ENCODE measurements at regions not wholly inside any gene's neighbourhood (a gene's known extent, or its start where the extent isn't known, plus 50 kb on each side); places are given as distances from the start of the nearest gene placed in this dataset.

DNA sequence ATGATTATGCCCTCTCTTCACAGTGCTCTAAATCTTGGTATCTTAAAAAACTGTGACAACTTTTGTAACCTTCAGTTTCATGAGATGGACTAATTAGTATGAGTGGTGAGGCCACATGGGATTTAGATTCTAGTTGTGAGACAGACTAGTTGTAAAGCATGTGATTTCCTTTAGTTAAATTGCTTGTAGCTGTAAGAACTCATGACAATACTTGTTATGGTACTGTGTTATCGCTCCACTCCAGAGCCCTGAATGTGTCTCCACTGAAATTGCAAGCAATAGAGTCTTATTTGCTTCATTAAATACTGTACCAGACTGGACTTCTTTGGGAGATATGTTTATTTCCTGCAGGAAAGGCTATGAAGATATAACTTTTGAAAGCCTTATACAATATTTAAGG lies 1198.3 kb upstream of the CDH6 start:
- DNase-seq (ENCODE audit: low spot score) (no peak), ATAC-seq (no peak)

DNA sequence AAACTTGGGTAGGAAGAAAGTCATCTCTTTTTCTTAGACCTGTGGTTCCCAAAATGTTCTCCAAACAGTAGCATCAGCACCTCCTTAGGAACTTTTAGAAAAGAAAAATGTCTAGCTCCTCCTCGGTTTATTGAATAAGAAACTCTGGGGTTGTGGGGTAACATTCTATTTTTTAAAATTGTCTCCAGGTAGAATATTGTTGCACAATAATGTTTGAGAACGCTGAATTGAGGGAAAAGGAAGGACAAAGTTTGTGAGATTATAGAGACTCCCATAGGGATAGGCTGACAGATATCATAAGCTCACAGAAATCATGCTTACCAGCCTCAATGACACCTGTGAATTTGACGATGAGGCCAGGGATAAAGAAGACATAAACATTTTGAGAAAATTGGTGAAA lies 1199.0 kb upstream of the CDH6 start:
- DNase-seq (ENCODE audit: low spot score) (no peak), ATAC-seq (no peak)

DNA sequence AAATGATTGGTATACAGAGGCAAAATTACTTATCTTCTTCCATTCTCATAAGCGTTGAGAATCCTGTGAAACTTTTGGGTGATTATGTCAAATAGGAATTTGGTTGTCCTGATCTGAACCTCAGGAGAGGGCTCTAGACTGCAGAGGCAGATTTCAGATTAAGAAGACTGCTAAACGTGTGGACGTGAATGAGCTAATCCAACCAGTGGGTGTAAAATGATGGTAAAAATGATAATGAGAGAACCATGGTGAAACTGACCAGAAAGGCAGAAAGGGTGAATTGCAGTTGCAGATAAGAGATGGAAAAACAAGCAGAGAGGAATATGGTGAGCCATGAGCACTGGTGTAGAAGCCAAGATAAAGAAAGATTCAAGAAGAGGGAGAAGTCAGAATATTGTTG lies 1200.2 kb upstream of the CDH6 start:
- no peak for DNase-seq (ENCODE audit: low spot score)
- ATAC-seq: no peak

DNA sequence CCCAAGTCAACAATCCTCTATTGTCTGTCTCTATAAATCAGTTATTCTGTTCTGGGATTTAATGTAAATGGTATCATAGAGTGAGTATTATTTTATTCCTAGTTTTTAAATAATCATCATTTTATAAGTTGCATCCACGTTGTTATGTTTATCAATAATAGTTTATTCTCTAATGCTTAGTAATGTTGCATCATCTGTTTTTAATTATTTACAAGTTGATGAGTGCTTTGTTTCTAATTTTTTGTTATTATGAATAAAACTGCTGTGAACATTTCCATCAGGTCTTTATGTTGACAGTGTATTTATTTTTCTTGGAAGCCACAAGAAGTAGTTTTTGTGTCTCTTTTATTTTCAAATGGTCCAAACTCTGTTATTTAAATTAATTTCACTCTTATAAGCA lies 1201.2 kb upstream of the CDH6 start:
- ATAC-seq (no peak), DNase-seq (ENCODE audit: low spot score) (no peak)

DNA sequence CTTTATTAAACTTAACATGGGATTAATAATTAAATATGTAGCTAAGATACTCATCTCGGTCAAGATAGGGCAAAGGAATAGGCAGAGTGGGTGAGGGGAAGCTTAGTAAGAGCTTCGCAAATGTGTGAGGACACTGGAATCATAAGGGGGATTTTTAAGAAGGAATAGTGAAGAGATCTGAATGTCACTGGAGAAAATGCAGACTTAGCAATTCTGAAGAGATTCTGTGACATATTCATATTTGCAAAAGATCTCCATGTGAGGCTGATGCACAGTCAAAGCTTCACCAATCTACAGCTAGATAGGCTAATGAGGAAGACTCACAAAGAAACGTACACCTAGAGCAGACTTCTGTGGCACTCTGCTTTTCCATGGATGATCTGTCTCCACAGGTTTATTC lies 1202.8 kb upstream of the CDH6 start:
- no peak for ATAC-seq

DNA sequence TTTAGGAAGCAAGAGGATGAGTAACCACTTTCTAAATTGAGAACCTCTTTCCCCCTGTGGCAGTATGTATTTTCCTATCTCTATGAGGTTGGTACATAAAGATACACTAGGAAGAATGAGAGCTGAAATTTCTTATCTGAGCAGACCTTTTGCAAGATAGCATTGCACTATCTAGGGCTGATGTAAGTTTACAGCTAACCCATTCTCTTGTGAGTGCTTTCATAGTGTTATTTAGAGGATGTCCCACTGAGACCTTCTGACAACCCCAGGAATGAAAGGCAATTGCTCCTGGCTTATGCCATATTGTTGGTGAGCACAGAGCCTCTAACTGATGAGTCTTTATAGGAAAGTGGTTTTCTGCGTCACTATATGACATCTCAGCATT lies 1209.3 kb upstream of the CDH6 start:
- no peak for ATAC-seq
- no peak for DNase-seq (ENCODE audit: low spot score)

More for the DNA sequence above, 1202.8 kb upstream of the CDH6 start:
- DNase-seq (ENCODE audit: low spot score): no peak

DNA sequence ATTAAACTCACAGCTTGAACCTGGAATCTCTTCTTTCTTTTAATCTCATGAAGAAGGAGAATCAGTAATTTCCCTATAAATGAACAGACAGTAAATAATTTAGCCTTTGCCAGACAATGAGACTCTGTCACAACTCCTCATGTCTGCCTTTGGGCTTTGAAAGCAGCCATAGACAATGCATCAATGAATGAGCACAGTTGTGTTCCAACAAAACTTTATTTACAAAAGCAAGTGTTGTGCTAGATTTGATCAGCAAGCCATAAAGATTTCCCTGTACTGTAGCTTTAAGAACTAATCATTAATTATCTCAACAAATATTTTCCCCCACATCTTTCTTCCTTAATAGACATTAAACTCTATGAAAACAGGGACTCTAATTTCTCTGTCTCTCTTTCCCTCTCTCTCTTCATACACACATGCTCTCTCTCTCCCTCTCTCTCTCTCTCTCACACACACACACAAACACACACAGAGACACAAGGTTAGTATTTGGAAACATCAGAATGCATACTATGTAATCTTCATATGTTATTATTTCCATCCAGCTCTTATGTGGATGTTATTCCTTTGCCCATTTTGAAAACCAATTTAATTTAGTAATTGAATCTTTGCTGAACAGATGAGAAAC lies 1209.8 kb upstream of the CDH6 start:
- ATAC-seq: no peak
- DNase-seq (ENCODE audit: low spot score): no peak

DNA sequence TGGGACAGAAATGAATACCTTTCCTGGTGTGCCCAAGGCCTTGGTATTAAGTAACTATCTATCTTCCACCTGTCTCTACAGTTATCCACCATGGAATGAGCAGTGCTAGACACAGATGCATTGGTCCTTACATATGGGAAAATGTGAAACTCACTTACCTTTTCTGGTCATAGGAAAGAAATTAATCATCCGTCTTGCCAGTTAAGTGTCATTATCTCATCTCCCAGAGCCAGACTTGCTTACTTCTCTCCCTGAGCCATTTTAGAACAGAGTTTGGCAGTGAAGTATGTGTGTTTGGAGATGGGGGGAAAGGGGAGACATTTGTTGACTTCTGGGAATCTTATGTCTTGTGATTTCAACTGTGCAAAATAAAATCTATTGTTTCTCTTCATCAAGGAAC lies 1211.0 kb upstream of the CDH6 start:
- DNase-seq (ENCODE audit: low spot score) (no peak), ATAC-seq (no peak)

DNA sequence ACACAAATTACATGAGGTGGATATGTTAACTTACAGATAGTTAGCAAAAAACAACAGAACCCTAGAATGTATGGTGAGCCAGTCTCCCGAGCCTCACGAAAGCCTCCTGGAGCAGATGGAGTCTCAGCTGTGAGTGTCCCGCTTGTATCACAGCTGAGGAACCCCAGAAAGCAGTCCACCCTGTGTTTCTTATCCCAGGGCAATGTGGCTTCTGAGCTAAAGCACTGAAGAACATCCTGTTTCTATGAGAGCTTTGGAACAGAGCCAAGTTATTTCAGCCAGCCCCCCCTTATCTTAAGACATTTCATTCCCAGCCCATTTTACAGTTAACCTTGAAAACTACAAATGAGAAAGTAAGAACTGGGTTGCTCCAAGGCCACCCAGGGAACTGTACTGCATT lies 1220.9 kb upstream of the CDH6 start:
- DNase-seq (ENCODE audit: low spot score): no peak
- no peak for ATAC-seq

DNA sequence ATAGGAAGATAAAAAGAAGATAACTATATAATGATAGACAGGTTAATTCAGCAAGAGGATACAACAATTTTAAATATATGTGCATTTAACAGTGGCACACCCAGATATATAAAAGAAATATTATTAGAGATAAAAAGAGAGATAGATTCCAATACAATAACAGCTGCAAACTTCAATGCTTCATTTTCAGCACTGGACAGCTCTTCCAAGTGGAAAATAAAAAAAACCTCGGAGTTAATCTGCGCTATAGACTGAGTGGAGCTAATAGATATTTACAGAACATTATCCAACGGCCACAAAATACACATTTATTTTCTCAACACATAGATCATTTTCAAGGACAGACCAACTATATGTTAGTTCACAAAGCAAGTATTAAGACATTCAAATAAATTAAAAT lies 1229.5 kb upstream of the CDH6 start:
- DNase-seq (ENCODE audit: low spot score) (no peak), ATAC-seq (no peak)

DNA sequence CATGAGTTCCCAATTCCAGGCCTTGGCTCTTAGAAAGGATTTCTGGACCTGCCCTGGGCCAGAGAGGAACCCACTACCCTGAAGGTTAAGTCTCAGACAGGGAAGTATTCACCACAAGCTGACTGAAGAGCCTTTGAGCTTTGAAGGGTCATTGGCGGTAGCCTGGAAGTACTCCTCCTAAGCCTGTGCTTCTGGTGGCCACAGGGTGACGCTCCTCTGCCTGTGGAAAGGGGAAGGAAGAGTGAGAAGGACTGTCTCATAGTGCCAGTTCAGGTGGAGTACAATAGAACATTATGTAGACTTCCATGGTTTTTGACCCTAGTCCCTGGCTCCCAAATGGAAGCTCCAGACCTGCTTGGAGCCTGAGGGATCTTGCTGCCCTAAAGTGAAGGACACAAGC lies 1233.2 kb upstream of the CDH6 start:
- ATAC-seq (no peak), DNase-seq (ENCODE audit: low spot score) (no peak)

DNA sequence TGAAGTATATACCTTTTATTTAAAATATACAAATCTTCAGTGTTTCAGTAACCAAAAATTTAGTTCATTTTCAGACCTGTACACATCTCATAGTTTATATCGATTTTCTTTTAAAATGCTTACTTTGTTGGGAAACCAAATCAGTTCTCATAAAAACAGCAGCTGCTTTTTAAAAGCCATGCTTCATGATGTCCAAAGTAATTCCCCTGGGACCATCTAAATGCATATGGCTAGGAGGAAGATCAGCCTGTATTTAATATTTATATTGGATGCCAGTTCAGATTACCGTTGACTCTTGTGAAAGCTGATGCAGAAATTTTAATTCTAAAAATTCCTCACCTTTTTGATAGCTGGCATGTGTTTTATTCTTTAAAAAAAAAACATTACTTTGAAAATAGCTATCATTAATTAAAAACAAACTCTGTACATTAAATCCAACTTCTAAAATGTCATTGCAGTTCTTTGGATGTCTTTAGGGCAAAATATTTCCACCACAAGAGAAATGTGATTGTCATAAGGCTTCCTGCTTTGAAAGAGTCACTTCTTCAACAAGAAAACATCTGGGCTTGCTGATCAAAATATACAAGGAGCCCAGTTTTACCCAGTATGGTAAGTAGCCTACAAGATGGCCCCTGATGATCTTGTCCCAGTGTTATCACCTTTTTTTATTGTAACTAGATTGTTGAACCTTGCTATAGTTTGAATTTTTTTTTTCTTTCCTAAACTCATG lies 1242.9 kb upstream of the CDH6 start:
- ATAC-seq: no peak
- no peak for DNase-seq (ENCODE audit: low spot score)

DNA sequence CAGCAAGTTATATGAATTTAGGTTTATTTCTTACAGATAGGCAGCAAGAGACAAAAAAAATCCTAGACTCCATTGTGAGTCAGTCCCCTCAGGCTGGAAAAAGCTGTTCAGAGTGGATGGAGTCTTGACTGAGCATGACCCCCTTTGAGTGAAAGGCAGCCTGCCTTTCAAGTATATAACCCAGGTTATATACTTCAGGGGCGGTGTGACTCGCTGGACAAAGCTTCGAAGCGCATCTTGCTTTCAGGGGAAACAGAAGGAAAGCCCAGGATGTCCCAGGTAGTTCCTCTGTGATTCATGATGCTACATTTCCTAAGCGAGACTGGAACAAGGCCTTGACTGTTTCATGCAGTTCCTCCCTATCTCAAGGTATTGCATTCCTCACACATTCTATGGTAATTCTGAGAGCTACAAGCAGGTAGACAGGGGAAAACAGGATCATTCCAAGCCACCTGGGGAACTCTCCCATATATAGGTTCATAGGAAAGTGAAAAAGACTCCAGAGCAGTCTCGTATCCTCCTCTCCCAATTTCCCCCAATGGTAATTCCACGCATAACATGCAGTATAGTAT lies 1244.1 kb upstream of the CDH6 start:
- ATAC-seq: no peak
- no peak for DNase-seq (ENCODE audit: low spot score)

DNA sequence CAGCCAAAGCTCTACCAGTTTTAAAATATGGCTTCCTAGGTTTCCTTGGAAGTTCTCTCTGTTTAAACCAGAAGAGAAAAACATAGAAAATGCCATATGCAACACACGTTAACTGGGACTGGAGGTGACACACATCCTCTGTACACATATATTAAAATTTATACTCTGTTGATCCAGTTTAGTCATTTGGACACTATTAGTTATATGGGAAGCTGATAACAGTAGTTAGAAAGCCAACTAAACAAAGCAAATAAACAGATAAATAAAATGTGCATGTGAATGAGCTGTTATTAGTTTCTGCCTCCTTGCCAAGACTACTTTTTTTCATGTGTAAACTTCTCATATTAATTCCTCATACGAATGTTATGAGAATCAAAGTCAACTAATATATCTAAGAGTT lies 1249.2 kb upstream of the CDH6 start:
- DNase-seq (ENCODE audit: low spot score) (no peak), ATAC-seq (no peak)

DNA sequence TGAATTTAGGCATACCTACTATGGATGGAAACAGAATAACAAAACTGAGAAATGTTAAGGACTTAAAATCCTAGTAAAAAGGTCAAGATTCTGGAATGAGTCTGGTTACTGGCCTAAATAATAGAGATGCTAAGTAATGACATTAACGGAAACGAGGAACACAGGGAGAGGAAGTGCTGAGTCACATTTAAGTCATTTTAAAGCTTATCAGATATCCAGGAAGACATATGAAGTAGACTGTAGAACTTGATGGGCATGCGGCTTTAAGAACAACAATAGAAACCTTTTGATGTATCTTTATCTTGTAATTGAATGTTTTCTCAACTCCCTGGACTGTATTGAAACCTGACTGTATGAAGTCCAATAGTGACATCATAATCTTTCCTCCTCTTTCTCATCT lies 1251.4 kb upstream of the CDH6 start:
- DNase-seq (ENCODE audit: low spot score) (no peak), ATAC-seq (no peak)

DNA sequence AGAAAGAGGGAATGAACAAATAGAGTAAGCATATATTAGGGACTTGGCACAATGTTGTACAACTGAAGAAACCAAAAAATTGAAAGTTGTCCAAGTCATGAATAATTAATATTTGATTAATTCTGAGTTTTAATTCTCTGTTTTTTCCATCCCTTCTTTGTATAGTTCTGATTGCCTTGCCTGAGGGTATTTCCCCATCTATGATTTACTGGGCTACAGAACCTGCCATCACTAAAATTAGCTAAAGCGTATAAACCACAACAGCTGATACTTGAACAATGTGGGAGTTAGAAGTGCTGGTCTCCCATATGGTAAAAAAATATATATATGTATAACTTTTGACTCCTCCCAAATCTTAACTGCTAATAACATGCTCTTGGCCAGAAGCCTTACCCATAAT lies 1253.5 kb upstream of the CDH6 start:
- DNase-seq (ENCODE audit: low spot score): no peak
- no peak for ATAC-seq

DNA sequence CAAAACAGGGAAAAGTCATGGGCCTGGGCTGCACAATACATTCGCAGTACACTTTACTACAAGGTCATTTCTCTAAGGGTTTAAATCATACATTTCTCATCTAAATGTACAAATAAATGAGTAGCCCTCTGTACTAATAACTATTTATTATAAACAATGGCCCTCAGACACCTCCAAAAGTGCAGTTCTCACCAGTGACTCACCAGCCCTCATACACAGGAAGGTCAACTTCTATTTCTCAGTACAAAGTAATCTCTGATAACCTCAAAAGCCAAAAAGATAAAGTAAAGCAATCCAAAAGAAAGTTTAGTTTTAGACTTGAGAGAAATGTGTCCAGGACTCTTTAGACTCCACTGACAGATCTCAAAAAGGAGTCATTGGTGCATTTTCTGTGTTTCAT lies 1258.1 kb upstream of the CDH6 start:
- ATAC-seq (no peak), DNase-seq (ENCODE audit: low spot score) (no peak)

DNA sequence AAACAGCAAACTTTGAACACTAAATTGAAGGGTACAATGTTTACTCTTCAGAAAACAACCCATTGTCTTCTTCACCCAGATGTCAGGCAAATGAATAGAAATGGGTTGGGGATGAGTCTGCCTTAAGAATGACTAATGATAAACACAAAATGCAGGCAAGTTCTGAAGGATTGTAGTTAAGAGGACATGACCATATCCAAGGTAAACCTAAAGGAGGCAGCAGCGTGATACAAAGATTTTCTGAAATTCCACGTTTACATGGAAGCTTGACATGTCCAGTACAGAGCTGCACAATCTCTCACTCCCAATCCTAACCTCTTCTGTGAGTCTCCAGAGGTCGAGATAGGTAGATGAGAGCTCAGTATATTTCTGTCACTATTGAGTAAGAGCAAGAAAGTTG lies 1263.2 kb upstream of the CDH6 start:
- ATAC-seq: no peak
- no peak for DNase-seq (ENCODE audit: low spot score)

DNA sequence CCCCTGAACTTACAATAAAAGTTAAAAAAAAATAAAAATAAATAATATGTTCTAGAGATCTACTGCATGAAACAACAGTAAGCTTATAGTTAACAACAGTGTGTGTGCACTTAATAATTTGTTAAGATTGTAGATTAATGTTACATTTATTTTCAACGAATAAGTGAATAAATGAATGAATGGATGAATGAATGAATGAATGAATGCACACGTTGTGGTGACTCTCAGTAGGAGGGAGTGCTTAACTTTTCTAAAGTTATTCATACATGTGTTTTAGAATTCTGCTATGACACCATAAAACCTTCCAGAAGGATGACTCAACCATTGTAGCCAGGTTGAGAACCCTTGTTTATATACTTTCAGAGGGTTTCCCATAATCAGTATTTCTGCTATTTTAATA lies 1269.4 kb upstream of the CDH6 start:
- DNase-seq (ENCODE audit: low spot score) (no peak), ATAC-seq (no peak)

DNA sequence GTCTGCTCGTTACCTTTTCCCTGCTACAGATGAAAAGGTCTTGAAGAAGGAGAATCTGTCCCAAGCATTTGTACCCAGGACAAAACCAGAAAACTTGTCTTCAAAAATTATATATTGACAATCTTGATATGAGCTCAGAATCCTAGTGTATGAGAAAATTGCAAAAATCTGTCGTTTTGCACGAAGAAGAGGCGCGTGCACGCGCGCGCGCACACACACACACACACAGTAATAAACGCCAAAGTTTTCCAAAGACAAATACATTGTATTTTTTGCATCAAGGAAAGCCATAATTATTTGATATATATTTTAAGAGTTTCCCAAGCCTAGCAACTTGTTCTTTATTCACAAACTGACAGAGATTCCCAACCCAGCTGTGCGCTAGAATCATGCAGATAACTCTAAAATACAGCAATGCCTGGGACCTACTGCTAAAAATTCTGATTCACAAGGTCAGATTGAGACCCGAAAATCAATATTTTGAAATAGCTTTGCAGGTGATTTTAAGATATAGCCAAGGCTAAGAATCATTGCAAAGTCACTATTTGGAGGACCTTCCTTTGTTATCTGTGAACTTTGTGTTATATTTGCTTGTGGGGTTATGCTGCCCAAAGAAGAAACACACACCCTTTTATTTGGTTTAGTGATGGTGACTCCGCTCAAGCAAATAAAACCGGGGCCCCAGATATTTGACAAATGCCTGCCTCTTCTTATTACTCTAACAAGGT lies 1287.7 kb upstream of the CDH6 start:
- DNase-seq (ENCODE audit: low spot score): no peak
- ATAC-seq: no peak

DNA sequence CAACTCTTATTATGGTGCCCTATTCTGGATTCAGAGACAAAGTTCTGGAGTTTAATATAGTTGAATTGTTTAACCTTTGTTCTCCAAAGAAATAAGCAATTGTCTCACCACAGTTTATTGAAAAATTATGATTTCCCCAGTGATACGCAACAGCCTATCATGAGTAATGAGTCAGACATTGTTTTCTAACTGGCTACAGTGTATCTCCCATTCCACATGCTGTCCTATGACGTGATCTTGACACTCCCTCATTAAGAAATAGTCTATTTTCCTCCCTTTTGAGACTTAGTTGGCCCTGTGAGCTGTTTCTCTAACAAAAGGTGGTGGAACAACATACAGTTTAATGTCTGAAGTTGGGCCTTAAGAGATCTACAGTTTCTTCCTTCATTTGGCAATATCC lies 1290.6 kb upstream of the CDH6 start:
- DNase-seq (ENCODE audit: low spot score) (no peak), ATAC-seq (no peak)

DNA sequence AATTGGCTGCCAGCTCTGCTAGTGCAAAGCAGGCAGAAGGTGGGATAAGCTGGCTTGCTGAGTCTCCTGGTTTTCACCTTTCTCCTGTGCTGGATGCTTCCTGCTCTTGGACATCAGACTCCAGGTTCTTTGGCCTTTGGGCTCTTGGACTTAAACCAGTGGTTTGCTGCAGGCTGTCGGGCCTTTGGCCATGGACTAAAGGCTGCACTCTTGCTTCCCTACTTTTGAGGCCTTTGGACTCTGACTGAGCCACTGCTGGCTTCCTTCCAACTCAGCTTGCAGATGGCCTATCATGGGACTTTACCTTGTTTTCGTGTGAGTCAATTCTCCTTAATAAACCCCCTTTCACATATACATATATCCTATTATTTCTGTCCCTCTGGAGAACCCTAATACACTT lies 1293.9 kb upstream of the CDH6 start:
- DNase-seq (ENCODE audit: low spot score) (peak; percentile 81), ATAC-seq (peak; percentile 99)
